Testis (tissue), 2 donors: ENCODE measurements at regions not wholly inside any gene's neighbourhood (a gene's known extent, or its start where the extent isn't known, plus 50 kb on each side); places are given as distances from the start of the nearest gene placed in this dataset.

Experiments
- CTCF ChIP-seq, 3 experiments: fragments of 450-650 bp in 2 of 3; fragments of 200-600 bp in 1 of 3; sonication (generic) in 1 of 3; IDR thresholded peaks; one replicate each; pipeline ENCODE4 v1.5.1; 2016 to 2019; ENCODE audit warnings: antibody characterized with exemption in 3 of 3, mild to moderate bottlenecking in 2 of 3, moderate library complexity in 1 of 3
- POLR2A ChIP-seq: fragments of 450-650 bp; IDR thresholded peaks from one replicate; pipeline ENCODE4 v1.6.1; 2017; ENCODE audit warnings: antibody characterized with exemption, mild to moderate bottlenecking, moderate library complexity

- TF ChIP-seq POLR2A (no peak), CTCF (IDR thresholded peaks at IDR 0.05) (no peak)
These were observed 100.7 kb upstream of the SULF2 start for GRCh38 chr20:47885909-47886453.
